HepG2 (cell line): ENCODE measurements at regions not wholly inside any gene's neighbourhood (a gene's known extent, or its start where the extent isn't known, plus 50 kb on each side); places are given as distances from the start of the nearest gene placed in this dataset.
A peak's percentile ranks its signal among the peaks of the same experiment; 100 is the strongest.

Source experiments
- CEBPB ChIP-seq: IDR thresholded peaks from 2 replicates; pipeline ENCODE4 v1.6.1; 2011; ENCODE audit warnings: low read depth, low read length, improper control_type of control experiment, borderline replicate concordance
- KMT2A ChIP-seq: sonication (generic); formaldehyde crosslinking; IDR thresholded peaks from 2 replicates; pipeline ENCODE4 v1.4.0; 2020; ENCODE audit warnings: missing genetic modification reagents
- MTA3 ChIP-seq: sonication (generic); formaldehyde crosslinking; IDR thresholded peaks from 2 replicates; pipeline ENCODE4 v1.4.0; 2020; ENCODE audit warnings: missing genetic modification reagents
- NFIC ChIP-seq: IDR thresholded peaks from 2 replicates; pipeline ENCODE4 v1.6.1; 2012; ENCODE audit warnings: mild to moderate bottlenecking, low read length, inconsistent platforms
- NFRKB ChIP-seq: fragments of 450-650 bp; IDR thresholded peaks from 2 replicates; pipeline ENCODE4 v1.6.1; 2017
- RCOR2 ChIP-seq: IDR thresholded peaks from 2 replicates; pipeline ENCODE4 v1.6.1; 2016; ENCODE audit warnings: missing biosample characterization, missing genetic modification reagents
- SP1 ChIP-seq, 2 experiments: fragments of 450-650 bp in 1 of 2; sonication (generic) in 1 of 2; formaldehyde crosslinking in 1 of 2; IDR thresholded peaks; 2 replicates each; pipeline versions ENCODE4 v1.4.0 to v1.6.1; 2016 to 2020; ENCODE audit warnings: missing genetic modification reagents in 1 of 2
- SP2 ChIP-seq: sonication (generic); formaldehyde crosslinking; IDR thresholded peaks from 2 replicates; pipeline ENCODE4 v1.5.1; 2020; ENCODE audit warnings: mild to moderate bottlenecking, missing genetic modification reagents
- TAF1 ChIP-seq: sonication (generic); formaldehyde crosslinking; IDR thresholded peaks from 2 replicates; pipeline ENCODE4 v1.4.0; 2020; ENCODE audit warnings: missing genetic modification reagents
- XBP1 ChIP-seq: sonication (generic); formaldehyde crosslinking; IDR thresholded peaks from 2 replicates; pipeline ENCODE4 v1.5.0; 2020; ENCODE audit warnings: missing genetic modification reagents
- ZNF549 ChIP-seq: sonication (generic); formaldehyde crosslinking; IDR thresholded peaks from 2 replicates; pipeline ENCODE4 v1.5.0; 2020; ENCODE audit warnings: missing genetic modification reagents
- ZNF598 ChIP-seq: sonication (generic); formaldehyde crosslinking; IDR thresholded peaks from 2 replicates; pipeline ENCODE4 v1.5.1; 2020; ENCODE audit warnings: mild to moderate bottlenecking, missing genetic modification reagents, borderline replicate concordance
- ZNF7 ChIP-seq: IDR thresholded peaks from 2 replicates; pipeline ENCODE4 v1.6.1; 2016; ENCODE audit warnings: missing biosample characterization, missing genetic modification reagents
- ZNF781 ChIP-seq: sonication (generic); formaldehyde crosslinking; IDR thresholded peaks from 2 replicates; pipeline ENCODE4 v1.5.1; 2020; ENCODE audit warnings: borderline replicate concordance, mild to moderate bottlenecking, missing genetic modification reagents; ENCODE audit errors: not compliant biosample characterization
- ZNF792 ChIP-seq: IDR thresholded peaks from 2 replicates; pipeline ENCODE4 v1.6.1; 2016
- TF ChIP-seq, protein P1 (sequence below): sonication (generic); formaldehyde crosslinking; IDR thresholded peaks from 2 replicates; pipeline ENCODE4 v1.4.0; 2020; ENCODE audit warnings: missing genetic modification reagents, borderline replicate concordance
- TF ChIP-seq, protein P2 (sequence below), 2 experiments: fragments of 450-650 bp in 1 of 2; sonication (generic) in 1 of 2; formaldehyde crosslinking; IDR thresholded peaks; 2 replicates each; pipeline versions ENCODE4 v1.5.0 to v1.8.0; 2020 to 2022; ENCODE audit warnings: mild to moderate bottlenecking in 1 of 2, missing genetic modification reagents in 1 of 2
- TF ChIP-seq, protein P3 (sequence below): IDR thresholded peaks from 2 replicates; pipeline ENCODE4 v1.6.1; 2016; ENCODE audit warnings: missing compliant biosample characterization, missing genetic modification reagents, borderline replicate concordance
- TF ChIP-seq, protein P4 (sequence below): IDR thresholded peaks from 2 replicates; pipeline ENCODE4 v1.6.1; 2016
- TF ChIP-seq, protein P5 (sequence below): sonication (generic); formaldehyde crosslinking; IDR thresholded peaks from 2 replicates; pipeline ENCODE4 v1.4.0; 2020; ENCODE audit warnings: low read depth, mild to moderate bottlenecking, missing genetic modification reagents
- TF ChIP-seq, protein P6 (sequence below): sonication (generic); formaldehyde crosslinking; IDR thresholded peaks from 2 replicates; pipeline ENCODE4; 2020; ENCODE audit warnings: missing genetic modification reagents, mild to moderate bottlenecking, borderline replicate concordance

DNA sequence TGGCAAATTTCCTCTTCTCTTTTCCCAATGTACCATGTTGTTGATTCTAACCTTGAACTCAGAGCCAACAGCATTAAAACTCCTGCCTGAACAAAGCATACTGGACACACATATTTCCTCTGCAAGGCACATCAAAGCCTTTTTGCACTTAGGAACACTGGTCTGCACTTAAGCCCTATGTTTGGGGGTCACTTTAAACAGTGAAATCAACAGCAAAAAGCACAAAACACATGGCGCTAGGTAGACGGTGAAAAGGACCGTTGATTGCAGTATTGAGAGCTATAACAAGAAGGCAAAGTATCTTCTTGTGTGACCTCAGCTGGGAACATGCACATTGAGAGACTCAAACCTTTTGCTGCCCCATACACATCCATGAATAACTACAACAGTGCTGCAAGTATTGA, 83.9 kb upstream of the SH3BP4 start (continued):
- TF ChIP-seq MTA3 (CRISPR knock-in tag) (no peak), ZNF792 (peak; percentile 50; the same call in 1 of the 2 replicates), NFIC (peak; percentile 80), ZNF781 (CRISPR knock-in tag) (no peak), SP2 (CRISPR knock-in tag) (no peak), XBP1 (CRISPR knock-in tag) (no peak), KMT2A (CRISPR knock-in tag) (no peak; the same call in 1 of the 2 replicates), ZNF7 (CRISPR knock-in tag) (no peak), TAF1 (CRISPR knock-in tag) (no peak), ZNF598 (CRISPR knock-in tag) (no peak), CEBPB (peak; percentile 65), NFRKB (no peak), SP1 (IDR thresholded peaks at IDR 0.05) (no peak), SP1 (CRISPR knock-in tag; IDR thresholded peaks at IDR 0.05) (peak; percentile 26; the same call in 1 of the 2 replicates), RCOR2 (CRISPR knock-in tag) (peak; percentile 92), ZNF549 (no peak)
- TF ChIP-seq, protein P1, sequence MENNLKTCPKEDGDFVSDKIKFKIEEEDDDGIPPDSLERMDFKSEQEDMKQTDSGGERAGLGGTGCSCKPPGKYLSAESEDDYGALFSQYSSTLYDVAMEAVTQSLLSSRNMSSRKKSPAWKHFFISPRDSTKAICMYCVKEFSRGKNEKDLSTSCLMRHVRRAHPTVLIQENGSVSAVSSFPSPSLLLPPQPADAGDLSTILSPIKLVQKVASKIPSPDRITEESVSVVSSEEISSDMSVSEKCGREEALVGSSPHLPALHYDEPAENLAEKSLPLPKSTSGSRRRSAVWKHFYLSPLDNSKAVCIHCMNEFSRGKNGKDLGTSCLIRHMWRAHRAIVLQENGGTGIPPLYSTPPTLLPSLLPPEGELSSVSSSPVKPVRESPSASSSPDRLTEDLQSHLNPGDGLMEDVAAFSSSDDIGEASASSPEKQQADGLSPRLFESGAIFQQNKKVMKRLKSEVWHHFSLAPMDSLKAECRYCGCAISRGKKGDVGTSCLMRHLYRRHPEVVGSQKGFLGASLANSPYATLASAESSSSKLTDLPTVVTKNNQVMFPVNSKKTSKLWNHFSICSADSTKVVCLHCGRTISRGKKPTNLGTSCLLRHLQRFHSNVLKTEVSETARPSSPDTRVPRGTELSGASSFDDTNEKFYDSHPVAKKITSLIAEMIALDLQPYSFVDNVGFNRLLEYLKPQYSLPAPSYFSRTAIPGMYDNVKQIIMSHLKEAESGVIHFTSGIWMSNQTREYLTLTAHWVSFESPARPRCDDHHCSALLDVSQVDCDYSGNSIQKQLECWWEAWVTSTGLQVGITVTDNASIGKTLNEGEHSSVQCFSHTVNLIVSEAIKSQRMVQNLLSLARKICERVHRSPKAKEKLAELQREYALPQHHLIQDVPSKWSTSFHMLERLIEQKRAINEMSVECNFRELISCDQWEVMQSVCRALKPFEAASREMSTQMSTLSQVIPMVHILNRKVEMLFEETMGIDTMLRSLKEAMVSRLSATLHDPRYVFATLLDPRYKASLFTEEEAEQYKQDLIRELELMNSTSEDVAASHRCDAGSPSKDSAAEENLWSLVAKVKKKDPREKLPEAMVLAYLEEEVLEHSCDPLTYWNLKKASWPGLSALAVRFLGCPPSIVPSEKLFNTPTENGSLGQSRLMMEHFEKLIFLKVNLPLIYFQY (CRISPR knock-in tag), result no peak
- TF ChIP-seq, protein P2, sequence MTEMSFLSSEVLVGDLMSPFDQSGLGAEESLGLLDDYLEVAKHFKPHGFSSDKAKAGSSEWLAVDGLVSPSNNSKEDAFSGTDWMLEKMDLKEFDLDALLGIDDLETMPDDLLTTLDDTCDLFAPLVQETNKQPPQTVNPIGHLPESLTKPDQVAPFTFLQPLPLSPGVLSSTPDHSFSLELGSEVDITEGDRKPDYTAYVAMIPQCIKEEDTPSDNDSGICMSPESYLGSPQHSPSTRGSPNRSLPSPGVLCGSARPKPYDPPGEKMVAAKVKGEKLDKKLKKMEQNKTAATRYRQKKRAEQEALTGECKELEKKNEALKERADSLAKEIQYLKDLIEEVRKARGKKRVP (CRISPR knock-in tag; IDR thresholded peaks at IDR 0.05), result 0 out of 4 replicates have a peak, but pooled peaks of 1 of the 2 experiments have one; percentile 35
- TF ChIP-seq, protein P3, sequence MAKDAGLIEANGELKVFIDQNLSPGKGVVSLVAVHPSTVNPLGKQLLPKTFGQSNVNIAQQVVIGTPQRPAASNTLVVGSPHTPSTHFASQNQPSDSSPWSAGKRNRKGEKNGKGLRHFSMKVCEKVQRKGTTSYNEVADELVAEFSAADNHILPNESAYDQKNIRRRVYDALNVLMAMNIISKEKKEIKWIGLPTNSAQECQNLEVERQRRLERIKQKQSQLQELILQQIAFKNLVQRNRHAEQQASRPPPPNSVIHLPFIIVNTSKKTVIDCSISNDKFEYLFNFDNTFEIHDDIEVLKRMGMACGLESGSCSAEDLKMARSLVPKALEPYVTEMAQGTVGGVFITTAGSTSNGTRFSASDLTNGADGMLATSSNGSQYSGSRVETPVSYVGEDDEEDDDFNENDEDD, result peak; percentile 50; the same call in 1 of the 2 replicates
- TF ChIP-seq, protein P4, sequence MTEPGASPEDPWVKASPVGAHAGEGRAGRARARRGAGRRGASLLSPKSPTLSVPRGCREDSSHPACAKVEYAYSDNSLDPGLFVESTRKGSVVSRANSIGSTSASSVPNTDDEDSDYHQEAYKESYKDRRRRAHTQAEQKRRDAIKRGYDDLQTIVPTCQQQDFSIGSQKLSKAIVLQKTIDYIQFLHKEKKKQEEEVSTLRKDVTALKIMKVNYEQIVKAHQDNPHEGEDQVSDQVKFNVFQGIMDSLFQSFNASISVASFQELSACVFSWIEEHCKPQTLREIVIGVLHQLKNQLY (CRISPR knock-in tag), result peak; percentile 77
- TF ChIP-seq, protein P5, sequence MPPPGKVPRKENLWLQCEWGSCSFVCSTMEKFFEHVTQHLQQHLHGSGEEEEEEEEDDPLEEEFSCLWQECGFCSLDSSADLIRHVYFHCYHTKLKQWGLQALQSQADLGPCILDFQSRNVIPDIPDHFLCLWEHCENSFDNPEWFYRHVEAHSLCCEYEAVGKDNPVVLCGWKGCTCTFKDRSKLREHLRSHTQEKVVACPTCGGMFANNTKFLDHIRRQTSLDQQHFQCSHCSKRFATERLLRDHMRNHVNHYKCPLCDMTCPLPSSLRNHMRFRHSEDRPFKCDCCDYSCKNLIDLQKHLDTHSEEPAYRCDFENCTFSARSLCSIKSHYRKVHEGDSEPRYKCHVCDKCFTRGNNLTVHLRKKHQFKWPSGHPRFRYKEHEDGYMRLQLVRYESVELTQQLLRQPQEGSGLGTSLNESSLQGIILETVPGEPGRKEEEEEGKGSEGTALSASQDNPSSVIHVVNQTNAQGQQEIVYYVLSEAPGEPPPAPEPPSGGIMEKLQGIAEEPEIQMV (CRISPR knock-in tag), result 0 out of 2 replicates have a peak, but pooled peaks have one; percentile 69
- TF ChIP-seq, protein P6, sequence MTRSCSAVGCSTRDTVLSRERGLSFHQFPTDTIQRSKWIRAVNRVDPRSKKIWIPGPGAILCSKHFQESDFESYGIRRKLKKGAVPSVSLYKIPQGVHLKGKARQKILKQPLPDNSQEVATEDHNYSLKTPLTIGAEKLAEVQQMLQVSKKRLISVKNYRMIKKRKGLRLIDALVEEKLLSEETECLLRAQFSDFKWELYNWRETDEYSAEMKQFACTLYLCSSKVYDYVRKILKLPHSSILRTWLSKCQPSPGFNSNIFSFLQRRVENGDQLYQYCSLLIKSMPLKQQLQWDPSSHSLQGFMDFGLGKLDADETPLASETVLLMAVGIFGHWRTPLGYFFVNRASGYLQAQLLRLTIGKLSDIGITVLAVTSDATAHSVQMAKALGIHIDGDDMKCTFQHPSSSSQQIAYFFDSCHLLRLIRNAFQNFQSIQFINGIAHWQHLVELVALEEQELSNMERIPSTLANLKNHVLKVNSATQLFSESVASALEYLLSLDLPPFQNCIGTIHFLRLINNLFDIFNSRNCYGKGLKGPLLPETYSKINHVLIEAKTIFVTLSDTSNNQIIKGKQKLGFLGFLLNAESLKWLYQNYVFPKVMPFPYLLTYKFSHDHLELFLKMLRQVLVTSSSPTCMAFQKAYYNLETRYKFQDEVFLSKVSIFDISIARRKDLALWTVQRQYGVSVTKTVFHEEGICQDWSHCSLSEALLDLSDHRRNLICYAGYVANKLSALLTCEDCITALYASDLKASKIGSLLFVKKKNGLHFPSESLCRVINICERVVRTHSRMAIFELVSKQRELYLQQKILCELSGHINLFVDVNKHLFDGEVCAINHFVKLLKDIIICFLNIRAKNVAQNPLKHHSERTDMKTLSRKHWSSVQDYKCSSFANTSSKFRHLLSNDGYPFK, result no peak
